Thyroid gland (tissue), 4 donors: ENCODE measurements at regions not wholly inside any gene's neighbourhood (a gene's known extent, or its start where the extent isn't known, plus 50 kb on each side); places are given as distances from the start of the nearest gene placed in this dataset.

Experiments used
- DNase-seq, 2 donors: peaks; one replicate each; pipeline ENCODE4 v3.0.0-alpha.2; 2019
- H3K27ac ChIP-seq, 3 donors: fragments of 200-600 bp; sonication (generic); 1 replicate in 2 of 3; 2 replicates in 1 of 3; pipeline ENCODE4 v1.5.1; 2016 to 2019; ENCODE audit warnings: mild to moderate bottlenecking in 1 of 3, moderate library complexity in 1 of 3
- H3K27me3 ChIP-seq: fragments of 200-600 bp; sonication (generic); one replicate; pipeline ENCODE4 v1.5.1; 2019
- H3K36me3 ChIP-seq, 2 donors: fragments of 200-600 bp; sonication (generic); one replicate each; pipeline ENCODE4 v1.5.1; 2016 to 2019
- H3K4me1 ChIP-seq, 2 donors: fragments of 200-600 bp; sonication (generic); one replicate each; pipeline ENCODE4 v1.5.1; 2017 to 2019
- H3K4me3 ChIP-seq, 3 donors: fragments of 200-600 bp; sonication (generic); replicated peaks in 1 of 3; 1 replicate in 2 of 3; 2 replicates in 1 of 3; pipeline ENCODE4 v1.5.1; 2016; ENCODE audit warnings: mild to moderate bottlenecking in 1 of 3
- H3K9me3 ChIP-seq: fragments of 200-600 bp; sonication (generic); one replicate; pipeline ENCODE4 v1.5.1; 2017
- POLR2A ChIP-seq, 2 donors: fragments of 450-650 bp; IDR thresholded peaks; one replicate each; pipeline ENCODE4 v1.6.1; 2017; ENCODE audit warnings: antibody characterized with exemption in 2 of 2, mild to moderate bottlenecking in 2 of 2, moderate library complexity in 1 of 2
- WGBS, 2 donors: methylation state at CpG; one replicate each; pipeline ENCODE4 v1.1.5; 2017; 5-methylcytosine and 5-hydroxymethylcytosine counted together
- intact Hi-C: fragments of 100-400 bp; cut with DNase I; formaldehyde crosslinking; loops from one replicate; pipeline ENCODE4 v1.15.1; 2023
- TF ChIP-seq, protein P1 (sequence below), 6 experiments: fragments of 200-600 bp in 3 of 6; fragments of 450-650 bp in 3 of 6; sonication (generic) in 3 of 6; IDR thresholded peaks; one replicate each; pipeline ENCODE4 v1.5.1; 2016 to 2019; ENCODE audit warnings: antibody characterized with exemption in 6 of 6, mild to moderate bottlenecking in 2 of 6, inconsistent platforms in 1 of 6, moderate library complexity in 1 of 6

DNA sequence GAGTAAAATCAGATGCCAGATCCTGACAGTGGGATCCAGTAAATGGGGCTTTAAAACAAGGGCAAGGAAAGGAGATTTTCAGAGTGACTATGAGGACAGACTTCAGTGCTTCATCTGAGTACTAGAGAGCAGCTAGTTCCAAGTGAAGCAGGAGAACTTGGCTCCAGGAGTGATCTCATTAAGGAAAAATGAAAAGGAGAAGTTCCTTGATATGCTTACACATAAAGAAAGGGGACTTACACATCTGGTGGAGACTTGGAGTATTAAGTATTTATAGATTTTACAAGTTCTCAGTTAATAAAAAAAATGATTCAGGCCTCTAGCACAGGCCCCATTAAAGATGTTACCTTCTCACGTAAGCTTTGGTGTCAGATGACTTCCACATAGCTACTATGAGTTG, 105.8 kb downstream of the ICOS start:
- Histone ChIP-seq H3K36me3 (no peaks in the 10 kb centered on the region), H3K4me3 (no peak overlapping the region), H3K9me3 (no peaks in the 10 kb centered on the region), H3K4me1 (no peaks in the 10 kb centered on the region), H3K27ac (no peak overlapping the region), H3K27me3 (no peaks in the 10 kb centered on the region)
- TF ChIP-seq, protein P1, sequence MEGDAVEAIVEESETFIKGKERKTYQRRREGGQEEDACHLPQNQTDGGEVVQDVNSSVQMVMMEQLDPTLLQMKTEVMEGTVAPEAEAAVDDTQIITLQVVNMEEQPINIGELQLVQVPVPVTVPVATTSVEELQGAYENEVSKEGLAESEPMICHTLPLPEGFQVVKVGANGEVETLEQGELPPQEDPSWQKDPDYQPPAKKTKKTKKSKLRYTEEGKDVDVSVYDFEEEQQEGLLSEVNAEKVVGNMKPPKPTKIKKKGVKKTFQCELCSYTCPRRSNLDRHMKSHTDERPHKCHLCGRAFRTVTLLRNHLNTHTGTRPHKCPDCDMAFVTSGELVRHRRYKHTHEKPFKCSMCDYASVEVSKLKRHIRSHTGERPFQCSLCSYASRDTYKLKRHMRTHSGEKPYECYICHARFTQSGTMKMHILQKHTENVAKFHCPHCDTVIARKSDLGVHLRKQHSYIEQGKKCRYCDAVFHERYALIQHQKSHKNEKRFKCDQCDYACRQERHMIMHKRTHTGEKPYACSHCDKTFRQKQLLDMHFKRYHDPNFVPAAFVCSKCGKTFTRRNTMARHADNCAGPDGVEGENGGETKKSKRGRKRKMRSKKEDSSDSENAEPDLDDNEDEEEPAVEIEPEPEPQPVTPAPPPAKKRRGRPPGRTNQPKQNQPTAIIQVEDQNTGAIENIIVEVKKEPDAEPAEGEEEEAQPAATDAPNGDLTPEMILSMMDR (IDR thresholded peaks at IDR 0.05) = no peak
- no peak for TF ChIP-seq POLR2A (IDR thresholded peaks at IDR 0.05)
- intact Hi-C loops = no loop called here
- no peak for DNase-seq
- WGBS, 2 donors = 93 to 94% methylated on average over 1 of the region's 1 CpG

DNA sequence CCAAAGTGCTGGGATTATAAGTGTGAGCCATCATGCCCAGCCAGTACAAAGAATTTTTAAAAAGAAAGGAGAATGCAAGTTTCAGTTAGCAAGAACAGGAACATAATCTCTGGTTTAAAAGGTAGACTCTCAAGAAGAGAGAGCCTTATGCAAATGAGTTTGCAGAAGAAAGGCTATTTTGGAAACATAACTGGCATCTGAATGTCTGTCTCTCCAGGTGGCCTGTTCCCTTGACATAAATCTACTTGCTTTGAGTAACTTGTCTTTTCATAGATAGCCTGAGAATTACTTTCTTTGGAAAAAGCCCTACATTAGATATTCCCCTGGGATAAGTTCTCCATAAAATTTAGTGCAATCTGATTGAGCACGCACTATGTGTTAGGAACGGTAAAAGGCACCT, 109.6 kb downstream of the ICOS start:
- Histone ChIP-seq H3K9me3 (no peaks in the 10 kb centered on the region), H3K27me3 (no peaks in the 10 kb centered on the region), H3K36me3 (no peaks in the 10 kb centered on the region), H3K27ac (no peak overlapping the region), H3K4me3 (no peak overlapping the region), H3K4me1 (no peaks in the 10 kb centered on the region)
- DNase-seq = no peak
- intact Hi-C loops = no loop called here
- WGBS, 2 donors = 93 to 96% methylated on average over 2 of the region's 2 CpGs
- TF ChIP-seq, protein P1 (IDR thresholded peaks at IDR 0.05) = no peak
- no peak for TF ChIP-seq POLR2A (IDR thresholded peaks at IDR 0.05)

DNA sequence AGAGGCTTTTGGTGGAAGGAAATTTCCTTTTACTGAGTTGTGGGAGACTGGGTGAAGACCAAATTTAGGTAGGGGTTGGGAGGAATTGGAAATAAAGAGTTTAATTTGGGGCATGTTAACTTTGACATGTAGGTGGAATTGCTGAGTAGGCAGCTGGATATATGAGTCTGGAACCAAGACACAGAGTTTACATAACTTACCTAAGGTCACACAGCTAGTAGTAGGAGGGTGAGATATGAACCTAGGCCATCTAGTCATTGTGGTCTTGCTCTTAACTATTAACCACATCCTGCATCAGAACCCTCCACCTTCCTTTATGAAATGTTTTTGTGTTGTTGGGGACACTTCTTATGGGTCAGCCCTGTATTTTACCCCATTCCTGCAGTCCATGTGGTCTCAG, 113.1 kb downstream of the ICOS start:
- Histone ChIP-seq H3K36me3 (no peaks in the 10 kb centered on the region), H3K4me1 (no peaks in the 10 kb centered on the region), H3K27ac (no peak overlapping the region), H3K4me3 (no peak overlapping the region), H3K9me3 (no peaks in the 10 kb centered on the region), H3K27me3 (no peaks in the 10 kb centered on the region)
- intact Hi-C loops = no loop called here
- TF ChIP-seq POLR2A (IDR thresholded peaks at IDR 0.05) = no peak
- TF ChIP-seq, protein P1 (IDR thresholded peaks at IDR 0.05) = no peak
- DNase-seq = no peak

DNA sequence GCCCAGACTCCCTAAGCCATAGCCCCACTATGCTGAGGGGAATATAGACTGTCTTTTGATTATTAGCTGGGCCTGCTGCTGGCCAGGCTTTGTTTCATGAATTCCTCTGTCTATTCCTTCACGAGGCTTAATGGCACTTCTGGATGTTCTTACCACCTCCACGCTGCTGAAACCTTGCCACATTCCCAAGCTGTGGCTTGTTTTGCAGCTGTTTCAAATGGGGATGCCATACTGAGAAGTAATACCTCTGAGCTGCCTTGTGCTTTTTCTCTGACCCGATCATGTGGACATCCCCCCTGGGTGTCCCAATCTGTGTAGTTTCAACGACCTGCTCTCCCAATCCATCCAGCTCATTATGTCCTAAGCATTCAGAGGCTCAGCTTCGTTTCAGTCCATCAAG, 114.1 kb downstream of the ICOS start:
- WGBS, 2 donors = 61 to 67% methylated on average over 5 of the region's 5 CpGs
- DNase-seq = no peak
- Histone ChIP-seq H3K36me3 (no peaks in the 10 kb centered on the region), H3K4me3 (no peak overlapping the region), H3K9me3 (no peaks in the 10 kb centered on the region), H3K4me1 (no peaks in the 10 kb centered on the region), H3K27me3 (no peaks in the 10 kb centered on the region), H3K27ac (no peak overlapping the region)
- TF ChIP-seq, protein P1 (IDR thresholded peaks at IDR 0.05) = no peak
- intact Hi-C loops = no loop called here

DNA sequence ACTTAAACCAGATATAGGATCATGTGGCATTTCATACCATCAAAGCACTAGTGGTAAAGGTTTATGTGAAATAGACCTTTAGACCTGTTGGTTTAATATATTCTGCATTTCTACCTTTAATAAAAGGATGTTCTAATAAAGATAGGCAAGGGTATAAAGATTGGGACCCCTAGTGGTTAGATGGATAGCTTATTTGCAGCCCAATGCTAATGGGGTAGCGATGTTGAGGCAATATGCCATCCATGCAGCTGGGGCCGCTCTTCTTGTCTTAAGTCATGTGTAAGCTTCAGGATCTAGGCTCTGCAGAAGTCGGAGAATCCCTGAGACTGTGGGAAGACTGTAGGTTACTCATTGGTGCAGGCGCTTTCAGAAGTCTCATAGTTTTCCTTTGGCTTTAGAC, 114.9 kb downstream of the ICOS start:
- Histone ChIP-seq H3K4me3 (no peak overlapping the region), H3K4me1 (no peaks in the 10 kb centered on the region), H3K36me3 (no peaks in the 10 kb centered on the region), H3K27me3 (no peaks in the 10 kb centered on the region), H3K27ac (no peak overlapping the region), H3K9me3 (no peaks in the 10 kb centered on the region)
- intact Hi-C loops = no loop called here
- 91 to 93% methylated on average over 4 of the region's 4 CpGs for WGBS, 2 donors
- no peak for DNase-seq
- no peak for TF ChIP-seq POLR2A (IDR thresholded peaks at IDR 0.05)
- TF ChIP-seq, protein P1 (IDR thresholded peaks at IDR 0.05) = no peak
